ENCODE measurements at regions not wholly inside any gene's neighbourhood (a gene's known extent, or its start where the extent isn't known, plus 50 kb on each side); places are given as distances from the start of the nearest gene placed in this dataset.

DNA sequence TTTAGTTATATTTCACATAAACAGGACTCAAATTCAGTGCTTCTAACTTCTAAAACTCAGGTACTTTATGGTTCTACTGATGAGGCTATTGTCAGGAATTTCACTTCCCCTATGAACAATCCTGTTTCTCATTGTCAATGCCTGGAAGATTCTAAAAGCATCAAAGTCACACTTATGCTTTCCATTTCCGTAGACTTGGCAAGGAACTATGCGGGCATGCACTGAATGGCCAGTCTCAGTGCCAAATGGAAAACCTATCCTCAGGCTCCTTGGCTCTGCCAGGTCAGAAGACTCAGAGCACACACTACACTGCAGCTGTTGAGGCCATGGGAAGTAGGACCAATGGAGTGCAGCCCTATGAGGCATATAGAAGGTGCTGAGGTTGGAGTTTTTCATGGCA is 97.0 kb upstream of the PTPN13 start:
- no peaks in the 10 kb centered on the region for H3K27me3 ChIP-seq (ENCODE audit: control insufficient read depth, extremely low read depth, insufficient read depth, low read length)
- H3K4me1 ChIP-seq (ENCODE audit: control insufficient read depth, extremely low read depth, insufficient read depth, low read length), result peaks cover 22% of the 10 kb centered on the region
- H3K9me1 ChIP-seq (ENCODE audit: control insufficient read depth, extremely low read depth, insufficient read depth, low read length), result no peaks in the 10 kb centered on the region
- FAIRE-seq (no peak), DNase-seq (ENCODE audit: low read depth, low spot score) (no peak)
- H3K36me3 ChIP-seq (ENCODE audit: control insufficient read depth in 2 of 2, extremely low read depth in 1 of 2, insufficient read depth in 2 of 2, low read length in 2 of 2), result no peaks in the 10 kb centered on the region
- H4K20me1 ChIP-seq (ENCODE audit: control insufficient read depth, extremely low read depth, insufficient read depth, low read length), result no peaks in the 10 kb centered on the region
- peak overlapping the region; percentile 4 for H2AFZ ChIP-seq (ENCODE audit: control insufficient read depth, low read length)
- no peak overlapping the region for H3K4me3 ChIP-seq (ENCODE audit: control insufficient read depth in 2 of 3, extremely low read depth in 1 of 3, insufficient read depth in 2 of 3, low read depth in 1 of 3, low read length in 3 of 3)
- dilution Hi-C loops (cut with MboI; ENCODE audit: extremely low pct_ligation_motif_present, low sequenced_read_pairs), result no loop called here
- H3K9me3 ChIP-seq (ENCODE audit: control insufficient read depth, low read depth, low read length), result no peaks in the 10 kb centered on the region
- H3K4me2 ChIP-seq (ENCODE audit: control insufficient read depth, extremely low read depth, insufficient read depth, low read depth, low read length), result peak overlapping the region; percentile 85
- no peaks in the 10 kb centered on the region for H3K79me2 ChIP-seq (ENCODE audit: control insufficient read depth, insufficient read depth, low read length)
- H3K27ac ChIP-seq (ENCODE audit: control insufficient read depth, insufficient read depth, low read length), result peak overlapping the region; percentile 26
- TF ChIP-seq EZH2 (IDR thresholded peaks at IDR 0.05; ENCODE audit: low read length) (no peak), CTCF (optimal IDR thresholded peaks at IDR 0.05 in 1 of 3, IDR thresholded peaks at IDR 0.05 in 1 of 3, conservative IDR thresholded peaks at IDR 0.05 in 1 of 3; ENCODE audit: extremely low read depth in 1 of 3, insufficient read depth in 2 of 3, low read length in 3 of 3) (no peak)
- H3K9ac ChIP-seq (ENCODE audit: control insufficient read depth, extremely low read depth, insufficient read depth, low read length), result no peak overlapping the region

DNA sequence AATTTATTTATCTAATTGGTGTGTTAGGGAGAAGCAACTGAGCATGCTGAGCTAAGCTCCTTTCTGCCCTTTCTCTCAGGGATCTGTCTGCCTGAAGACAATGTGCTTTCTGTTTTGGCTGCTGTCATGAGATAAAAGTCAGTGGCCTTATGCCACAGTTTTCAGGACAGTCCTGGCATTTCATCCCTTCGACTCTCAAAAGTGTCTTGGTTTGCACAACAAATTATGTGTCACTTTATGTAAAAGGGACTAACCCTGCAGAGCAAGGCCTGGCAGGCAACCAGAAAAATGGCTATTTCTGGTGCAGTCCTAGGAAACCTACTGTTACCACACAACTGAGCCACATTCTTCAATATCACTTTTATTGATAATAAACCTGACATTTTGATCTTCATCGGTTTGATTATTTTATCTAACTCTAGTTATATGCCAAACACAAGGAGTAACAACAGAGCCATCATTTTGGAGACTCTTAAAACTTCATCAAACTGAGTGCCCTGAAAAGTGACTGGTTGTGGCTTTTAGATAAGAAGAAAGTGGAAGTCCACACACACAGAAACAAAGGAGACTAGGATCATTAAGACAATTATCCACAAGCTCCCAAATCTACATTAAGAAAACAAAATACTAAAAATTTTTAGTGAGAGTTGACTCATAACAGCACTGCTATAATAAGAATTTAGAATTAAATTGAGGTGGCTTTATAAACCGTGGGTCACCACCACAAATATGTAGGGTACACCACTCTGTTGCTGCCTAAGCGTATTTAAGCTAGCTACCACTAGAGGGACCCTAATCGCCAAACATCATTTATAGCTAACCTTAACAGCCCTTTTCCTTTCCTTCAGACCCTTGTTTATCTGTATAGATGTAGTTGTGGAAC is 95.9 kb upstream of the PTPN13 start:
- H3K27ac ChIP-seq (ENCODE audit: control insufficient read depth, insufficient read depth, low read length), result no peak overlapping the region
- H3K4me2 ChIP-seq (ENCODE audit: control insufficient read depth, extremely low read depth, insufficient read depth, low read depth, low read length), result no peak overlapping the region
- H3K4me3 ChIP-seq (ENCODE audit: control insufficient read depth in 2 of 3, extremely low read depth in 1 of 3, insufficient read depth in 2 of 3, low read depth in 1 of 3, low read length in 3 of 3), result no peak overlapping the region
- dilution Hi-C loops (cut with MboI; ENCODE audit: extremely low pct_ligation_motif_present, low sequenced_read_pairs), result no loop called here
- H3K9me3 ChIP-seq (ENCODE audit: control insufficient read depth, low read depth, low read length), result no peaks in the 10 kb centered on the region
- FAIRE-seq, result peak; percentile 90
- no peaks in the 10 kb centered on the region for H3K9me1 ChIP-seq (ENCODE audit: control insufficient read depth, extremely low read depth, insufficient read depth, low read length)
- no peaks in the 10 kb centered on the region for H3K27me3 ChIP-seq (ENCODE audit: control insufficient read depth, extremely low read depth, insufficient read depth, low read length)
- no peak overlapping the region for H2AFZ ChIP-seq (ENCODE audit: control insufficient read depth, low read length)
- TF ChIP-seq EZH2 (IDR thresholded peaks at IDR 0.05; ENCODE audit: low read length) (no peak), CTCF (optimal IDR thresholded peaks at IDR 0.05 in 1 of 3, IDR thresholded peaks at IDR 0.05 in 1 of 3, conservative IDR thresholded peaks at IDR 0.05 in 1 of 3; ENCODE audit: extremely low read depth in 1 of 3, insufficient read depth in 2 of 3, low read length in 3 of 3) (peak; percentile 66 to 77 (median 69))
- H3K9ac ChIP-seq (ENCODE audit: control insufficient read depth, extremely low read depth, insufficient read depth, low read length), result no peak overlapping the region
- H3K36me3 ChIP-seq (ENCODE audit: control insufficient read depth in 2 of 2, extremely low read depth in 1 of 2, insufficient read depth in 2 of 2, low read length in 2 of 2), result no peaks in the 10 kb centered on the region
- peaks cover 22% of the 10 kb centered on the region for H3K4me1 ChIP-seq (ENCODE audit: control insufficient read depth, extremely low read depth, insufficient read depth, low read length)
- H3K79me2 ChIP-seq (ENCODE audit: control insufficient read depth, insufficient read depth, low read length), result no peaks in the 10 kb centered on the region
- no peaks in the 10 kb centered on the region for H4K20me1 ChIP-seq (ENCODE audit: control insufficient read depth, extremely low read depth, insufficient read depth, low read length)
- no peak for DNase-seq (ENCODE audit: low read depth, low spot score)

Data from keratinocyte (primary cell).